ENCODE measurements at regions not wholly inside any gene's neighbourhood (a gene's known extent, or its start where the extent isn't known, plus 50 kb on each side); places are given as distances from the start of the nearest gene placed in this dataset.

DNA sequence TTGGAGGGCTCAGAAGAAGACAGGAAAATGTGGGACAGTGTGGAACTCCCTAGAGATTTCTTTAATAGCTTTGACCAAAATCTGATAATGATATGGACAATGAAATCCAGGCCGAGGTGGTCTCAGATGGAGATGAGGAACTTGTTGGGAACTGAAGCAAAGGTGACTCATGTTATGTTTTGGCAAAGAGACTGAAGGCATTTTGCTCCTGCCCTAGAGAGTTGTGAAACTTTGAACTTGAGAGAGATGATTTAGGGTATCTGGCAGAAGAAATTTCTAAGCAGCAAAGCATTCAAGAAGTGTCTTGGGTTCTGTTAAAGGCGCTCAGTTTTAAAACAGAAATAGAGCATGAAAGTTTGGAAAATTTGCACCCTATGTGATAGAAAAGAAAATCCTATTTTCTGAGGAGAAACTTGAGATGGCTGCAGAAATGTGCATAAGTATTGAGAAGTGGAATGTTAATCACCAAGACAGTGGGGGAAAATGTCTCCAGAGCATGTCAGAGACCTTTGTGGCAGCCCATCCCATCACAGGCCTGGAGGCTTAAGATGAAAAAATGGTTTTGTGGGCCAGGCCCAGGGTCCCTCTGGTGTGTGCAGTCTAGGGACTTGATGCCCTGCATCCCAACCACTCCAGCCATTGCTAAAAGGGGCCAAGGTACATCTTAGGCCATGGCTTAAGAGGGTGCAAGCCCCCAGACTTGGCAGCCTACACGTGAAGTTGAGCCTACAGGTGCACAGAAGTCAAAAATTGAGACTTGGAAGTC, 463.7 kb upstream of the TLE4 start:
- Histone ChIP-seq H4K8ac (ENCODE audit: low read length) (no peak overlapping the region), H3K4me2 (ENCODE audit: low read length, poor library complexity, severe bottlenecking) (no peak overlapping the region), H2AK5ac (ENCODE audit: low read length, severe bottlenecking) (no peak overlapping the region), H2BK5ac (ENCODE audit: low read depth, low read length, poor library complexity, severe bottlenecking) (no peak overlapping the region), H3K14ac (ENCODE audit: low read length in 2 of 2) (no peak overlapping the region), H3K79me1 (replicated peaks; ENCODE audit: low read length, poor library complexity, severe bottlenecking) (no peaks in the 10 kb centered on the region), H3K27ac (ENCODE audit: low read length, poor library complexity, severe bottlenecking) (no peak overlapping the region), H3K23ac (ENCODE audit: low read length in 2 of 2) (no peak overlapping the region), H3K9me3 (ENCODE audit: control insufficient read depth, low read length) (no peaks in the 10 kb centered on the region), H2BK120ac (ENCODE audit: low read depth, low read length) (no peak overlapping the region), H2BK15ac (ENCODE audit: low read depth, poor library complexity, severe bottlenecking) (no peak overlapping the region), H4K91ac (ENCODE audit: low read length) (no peak overlapping the region), H3K9ac (ENCODE audit: low read length) (no peak overlapping the region), H3K4me3 (ENCODE audit: insufficient read depth in 1 of 2, low read depth in 1 of 2, low read length in 2 of 2) (no peak overlapping the region), H2BK12ac (ENCODE audit: low read length in 2 of 2) (no peak overlapping the region), H3K4me1 (ENCODE audit: control insufficient read depth, insufficient read depth, low read depth, low read length) (no peaks in the 10 kb centered on the region), H3K36me3 (ENCODE audit: control insufficient read depth in 1 of 2, insufficient read depth in 2 of 2, low read depth in 1 of 2, low read length in 2 of 2) (no peaks in the 10 kb centered on the region), H2AFZ (ENCODE audit: low read depth, low read length) (no peak overlapping the region), H3K27me3 (ENCODE audit: control insufficient read depth in 1 of 2, insufficient read depth in 1 of 2, low read length in 2 of 2) (no peaks in the 10 kb centered on the region), H3K4ac (ENCODE audit: low read depth in 1 of 2, low read length in 2 of 2) (no peak overlapping the region), H3K18ac (ENCODE audit: low read depth in 1 of 2, low read length in 2 of 2) (no peak overlapping the region)
- WGBS = 84% methylated on average over 3 of the region's 3 CpGs
- no peak for DNase-seq

DNA sequence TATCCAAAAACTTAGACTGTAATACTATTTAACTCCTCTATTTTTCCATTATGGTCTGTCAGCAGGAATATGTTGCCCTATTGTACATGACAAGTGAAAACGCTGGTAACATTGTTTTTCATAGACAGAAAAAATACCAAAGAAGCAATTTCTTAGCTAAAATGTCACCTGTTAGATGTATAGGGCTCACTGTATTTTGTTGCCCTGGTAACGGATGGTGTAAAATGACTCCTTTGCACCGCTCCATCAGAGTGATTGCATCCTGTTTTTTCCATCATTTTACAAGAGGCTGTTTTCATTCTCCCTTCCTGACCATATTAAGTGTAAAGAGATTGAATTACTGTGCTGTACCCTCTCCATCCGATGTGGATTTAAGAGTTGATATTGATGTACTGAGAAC, 460.1 kb upstream of the TLE4 start:
- H3K4me1 ChIP-seq (ENCODE audit: control insufficient read depth, insufficient read depth, low read depth, low read length) = no peaks in the 10 kb centered on the region
- H3K27ac ChIP-seq (ENCODE audit: low read length, poor library complexity, severe bottlenecking) = no peak overlapping the region
- H2AK5ac ChIP-seq (ENCODE audit: low read length, severe bottlenecking) = no peak overlapping the region
- H3K4me2 ChIP-seq (ENCODE audit: low read length, poor library complexity, severe bottlenecking) = no peak overlapping the region
- no peaks in the 10 kb centered on the region for H3K36me3 ChIP-seq (ENCODE audit: control insufficient read depth in 1 of 2, insufficient read depth in 2 of 2, low read depth in 1 of 2, low read length in 2 of 2)
- H2BK120ac ChIP-seq (ENCODE audit: low read depth, low read length) = no peak overlapping the region
- H2BK15ac ChIP-seq (ENCODE audit: low read depth, poor library complexity, severe bottlenecking) = no peak overlapping the region
- no peak overlapping the region for H2AFZ ChIP-seq (ENCODE audit: low read depth, low read length)
- H3K18ac ChIP-seq (ENCODE audit: low read depth in 1 of 2, low read length in 2 of 2) = no peak overlapping the region
- H3K9ac ChIP-seq (ENCODE audit: low read length) = no peak overlapping the region
- H2BK5ac ChIP-seq (ENCODE audit: low read depth, low read length, poor library complexity, severe bottlenecking) = no peak overlapping the region
- H4K91ac ChIP-seq (ENCODE audit: low read length) = no peak overlapping the region
- H3K27me3 ChIP-seq (ENCODE audit: control insufficient read depth in 1 of 2, insufficient read depth in 1 of 2, low read length in 2 of 2) = no peaks in the 10 kb centered on the region
- no peak overlapping the region for H3K4me3 ChIP-seq (ENCODE audit: insufficient read depth in 1 of 2, low read depth in 1 of 2, low read length in 2 of 2)
- H4K8ac ChIP-seq (ENCODE audit: low read length) = no peak overlapping the region
- no peaks in the 10 kb centered on the region for H3K9me3 ChIP-seq (ENCODE audit: control insufficient read depth, low read length)
- no peak overlapping the region for H3K14ac ChIP-seq (ENCODE audit: low read length in 2 of 2)
- no peaks in the 10 kb centered on the region for H3K79me1 ChIP-seq (replicated peaks; ENCODE audit: low read length, poor library complexity, severe bottlenecking)
- WGBS = 100% methylated on average over 1 of the region's 4 CpGs
- H3K4ac ChIP-seq (ENCODE audit: low read depth in 1 of 2, low read length in 2 of 2) = no peak overlapping the region
- no peak overlapping the region for H3K23ac ChIP-seq (ENCODE audit: low read length in 2 of 2)
- DNase-seq = no peak
- no peak overlapping the region for H2BK12ac ChIP-seq (ENCODE audit: low read length in 2 of 2)

GRCh38 chr9:79115176-79115575, 456.6 kb upstream of the TLE4 start:
- Histone ChIP-seq H3K4me3 (ENCODE audit: insufficient read depth in 1 of 2, low read depth in 1 of 2, low read length in 2 of 2) (no peak overlapping the region), H3K14ac (ENCODE audit: low read length in 2 of 2) (no peak overlapping the region), H4K8ac (ENCODE audit: low read length) (no peak overlapping the region), H3K9me3 (ENCODE audit: control insufficient read depth, low read length) (no peaks in the 10 kb centered on the region), H2AFZ (ENCODE audit: low read depth, low read length) (no peak overlapping the region), H3K23ac (ENCODE audit: low read length in 2 of 2) (no peak overlapping the region), H4K91ac (ENCODE audit: low read length) (no peak overlapping the region), H2BK15ac (ENCODE audit: low read depth, poor library complexity, severe bottlenecking) (no peak overlapping the region), H3K9ac (ENCODE audit: low read length) (no peak overlapping the region), H3K4me2 (ENCODE audit: low read length, poor library complexity, severe bottlenecking) (no peak overlapping the region), H2AK5ac (ENCODE audit: low read length, severe bottlenecking) (no peak overlapping the region), H3K79me1 (replicated peaks; ENCODE audit: low read length, poor library complexity, severe bottlenecking) (no peaks in the 10 kb centered on the region), H2BK120ac (ENCODE audit: low read depth, low read length) (no peak overlapping the region), H2BK5ac (ENCODE audit: low read depth, low read length, poor library complexity, severe bottlenecking) (no peak overlapping the region), H3K27ac (ENCODE audit: low read length, poor library complexity, severe bottlenecking) (no peak overlapping the region), H3K4ac (ENCODE audit: low read depth in 1 of 2, low read length in 2 of 2) (no peak overlapping the region), H2BK12ac (ENCODE audit: low read length in 2 of 2) (no peak overlapping the region), H3K18ac (ENCODE audit: low read depth in 1 of 2, low read length in 2 of 2) (no peak overlapping the region), H3K4me1 (ENCODE audit: control insufficient read depth, insufficient read depth, low read depth, low read length) (no peaks in the 10 kb centered on the region), H3K36me3 (ENCODE audit: control insufficient read depth in 1 of 2, insufficient read depth in 2 of 2, low read depth in 1 of 2, low read length in 2 of 2) (no peaks in the 10 kb centered on the region), H3K27me3 (ENCODE audit: control insufficient read depth in 1 of 2, insufficient read depth in 1 of 2, low read length in 2 of 2) (no peaks in the 10 kb centered on the region)
- DNase-seq = no peak
- 98% methylated on average over 3 of the region's 4 CpGs for WGBS

DNA sequence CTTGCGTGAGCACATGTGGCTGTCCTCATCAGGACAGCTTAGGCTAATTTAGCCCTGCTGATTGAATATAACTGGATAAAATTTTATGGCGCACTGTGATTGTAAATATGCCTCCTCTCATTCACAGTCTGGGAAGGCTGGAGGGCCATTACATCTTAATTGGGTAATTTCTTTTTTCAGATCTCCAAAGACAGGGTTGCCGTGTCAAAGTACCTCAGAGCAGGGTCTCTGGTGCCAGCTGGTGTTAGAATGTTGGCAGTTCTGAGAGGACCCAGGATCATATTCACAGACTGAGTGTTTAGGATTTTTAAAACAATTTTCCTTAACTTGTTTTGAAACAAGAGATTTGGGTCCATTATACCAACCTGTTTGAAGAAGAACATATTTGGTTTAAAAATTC, 455.7 kb upstream of the TLE4 start:
- 94% methylated on average over 3 of the region's 3 CpGs for WGBS
- Histone ChIP-seq H2BK5ac (ENCODE audit: low read depth, low read length, poor library complexity, severe bottlenecking) (no peak overlapping the region), H3K23ac (ENCODE audit: low read length in 2 of 2) (no peak overlapping the region), H2AFZ (ENCODE audit: low read depth, low read length) (no peak overlapping the region), H3K4me2 (ENCODE audit: low read length, poor library complexity, severe bottlenecking) (no peak overlapping the region), H3K27me3 (ENCODE audit: control insufficient read depth in 1 of 2, insufficient read depth in 1 of 2, low read length in 2 of 2) (no peaks in the 10 kb centered on the region), H2AK5ac (ENCODE audit: low read length, severe bottlenecking) (no peak overlapping the region), H3K18ac (ENCODE audit: low read depth in 1 of 2, low read length in 2 of 2) (no peak overlapping the region), H4K91ac (ENCODE audit: low read length) (no peak overlapping the region), H3K36me3 (ENCODE audit: control insufficient read depth in 1 of 2, insufficient read depth in 2 of 2, low read depth in 1 of 2, low read length in 2 of 2) (no peaks in the 10 kb centered on the region), H3K9ac (ENCODE audit: low read length) (no peak overlapping the region), H2BK15ac (ENCODE audit: low read depth, poor library complexity, severe bottlenecking) (no peak overlapping the region), H4K8ac (ENCODE audit: low read length) (no peak overlapping the region), H3K27ac (ENCODE audit: low read length, poor library complexity, severe bottlenecking) (no peak overlapping the region), H3K4me3 (ENCODE audit: insufficient read depth in 1 of 2, low read depth in 1 of 2, low read length in 2 of 2) (no peak overlapping the region), H3K9me3 (ENCODE audit: control insufficient read depth, low read length) (no peaks in the 10 kb centered on the region), H2BK120ac (ENCODE audit: low read depth, low read length) (no peak overlapping the region), H2BK12ac (ENCODE audit: low read length in 2 of 2) (no peak overlapping the region), H3K4me1 (ENCODE audit: control insufficient read depth, insufficient read depth, low read depth, low read length) (no peaks in the 10 kb centered on the region), H3K79me1 (replicated peaks; ENCODE audit: low read length, poor library complexity, severe bottlenecking) (no peaks in the 10 kb centered on the region), H3K14ac (ENCODE audit: low read length in 2 of 2) (no peak overlapping the region), H3K4ac (ENCODE audit: low read depth in 1 of 2, low read length in 2 of 2) (no peak overlapping the region)
- DNase-seq = no peak
